ENCODE measurements at regions not wholly inside any gene's neighbourhood (a gene's known extent, or its start where the extent isn't known, plus 50 kb on each side); places are given as distances from the start of the nearest gene placed in this dataset.

DNA sequence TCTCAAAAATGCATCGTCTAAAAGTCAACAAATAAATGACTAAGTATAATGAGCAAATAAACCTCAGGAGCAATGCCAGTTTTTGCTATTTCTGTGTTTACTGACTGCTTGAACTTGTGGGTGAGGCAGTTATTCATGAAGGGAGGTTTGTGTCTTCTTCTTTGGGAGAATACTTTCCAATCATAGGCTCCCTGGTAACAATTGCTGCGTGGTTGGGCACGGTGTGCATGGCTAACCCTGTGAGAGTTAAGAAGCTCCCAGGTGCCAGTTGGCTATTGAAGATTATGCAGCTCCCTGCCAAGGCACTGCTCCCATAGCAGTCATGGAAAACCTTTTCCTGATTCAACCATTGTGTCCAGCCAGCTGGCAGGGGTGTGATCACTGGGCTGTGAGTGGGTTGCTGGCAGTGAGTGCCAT, 775.9 kb upstream of the GOT2 start:
- TF ChIP-seq, protein P1, sequence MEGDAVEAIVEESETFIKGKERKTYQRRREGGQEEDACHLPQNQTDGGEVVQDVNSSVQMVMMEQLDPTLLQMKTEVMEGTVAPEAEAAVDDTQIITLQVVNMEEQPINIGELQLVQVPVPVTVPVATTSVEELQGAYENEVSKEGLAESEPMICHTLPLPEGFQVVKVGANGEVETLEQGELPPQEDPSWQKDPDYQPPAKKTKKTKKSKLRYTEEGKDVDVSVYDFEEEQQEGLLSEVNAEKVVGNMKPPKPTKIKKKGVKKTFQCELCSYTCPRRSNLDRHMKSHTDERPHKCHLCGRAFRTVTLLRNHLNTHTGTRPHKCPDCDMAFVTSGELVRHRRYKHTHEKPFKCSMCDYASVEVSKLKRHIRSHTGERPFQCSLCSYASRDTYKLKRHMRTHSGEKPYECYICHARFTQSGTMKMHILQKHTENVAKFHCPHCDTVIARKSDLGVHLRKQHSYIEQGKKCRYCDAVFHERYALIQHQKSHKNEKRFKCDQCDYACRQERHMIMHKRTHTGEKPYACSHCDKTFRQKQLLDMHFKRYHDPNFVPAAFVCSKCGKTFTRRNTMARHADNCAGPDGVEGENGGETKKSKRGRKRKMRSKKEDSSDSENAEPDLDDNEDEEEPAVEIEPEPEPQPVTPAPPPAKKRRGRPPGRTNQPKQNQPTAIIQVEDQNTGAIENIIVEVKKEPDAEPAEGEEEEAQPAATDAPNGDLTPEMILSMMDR (IDR thresholded peaks at IDR 0.05) = no peak
- TF ChIP-seq POLR2A (IDR thresholded peaks at IDR 0.05) = no peak

All from uterus (tissue), 2 donors.